PC-3 (cell line): ENCODE measurements at regions not wholly inside any gene's neighbourhood (a gene's known extent, or its start where the extent isn't known, plus 50 kb on each side); places are given as distances from the start of the nearest gene placed in this dataset.

Source experiments
- ATAC-seq: fragments of 200-7000 bp; cut with Tn5 transposase; 2 replicates; pipeline ENCODE4 v1.9.1; 2020; ENCODE audit warnings: mild to moderate bottlenecking, moderate library complexity
- BruUV-seq: library from RNA; stranded (reverse); fragments of 400-500 nt; replicated peaks from 2 replicates; lab custom pipeline; 2021; lab: Mats Ljungman, UMichigan
- CTCF ChIA-PET: fragments of 300-600 bp; sonication (Branson Sonifier 250); formaldehyde crosslinking; loops from one replicate; lab custom pipeline; 2022; ENCODE audit warnings: antibody characterized with exemption; lab: Charles Lee
- POLR2A ChIA-PET: fragments of 300-600 bp; sonication (Branson Sonifier 250); formaldehyde crosslinking; loops from one replicate; lab custom pipeline; 2022; ENCODE audit warnings: antibody characterized with exemption; ENCODE audit not compliant: unreplicated experiment; lab: Charles Lee
- DNase-seq: peaks from one replicate; pipeline ENCODE4 v3.0.0-alpha.2; 2015
- H2AFZ ChIP-seq: fragments of 300-600 bp; sonication (generic); 2 replicates; pipeline ENCODE4 v1.6.0; 2016; ENCODE audit warnings: antibody characterized with exemption, low read length
- H3F3A ChIP-seq: fragments of 300-600 bp; sonication (generic); one replicate; pipeline ENCODE4 v1.6.0; 2017; ENCODE audit warnings: antibody characterized with exemption, low read length, control low read depth, mild to moderate bottlenecking; ENCODE audit not compliant: unreplicated experiment
- H3K27ac ChIP-seq: fragments of 300-600 bp; sonication (generic); 2 replicates; pipeline ENCODE4 v1.5.1; 2016; ENCODE audit warnings: mild to moderate bottlenecking, low read length
- H3K27me3 ChIP-seq: fragments of 300-600 bp; sonication (generic); 2 replicates; pipeline ENCODE4 v1.6.1; 2016; ENCODE audit warnings: low read length, mixed read lengths
- H3K36me3 ChIP-seq: fragments of 300-600 bp; sonication (generic); 2 replicates; pipeline ENCODE4 v1.6.1; 2016; ENCODE audit warnings: low read depth, mixed run types, low read length, mixed read lengths
- H3K4me1 ChIP-seq: fragments of 300-600 bp; sonication (generic); 2 replicates; pipeline ENCODE4 v1.5.1; 2016; ENCODE audit warnings: low read length; ENCODE audit not compliant: insufficient read depth
- H3K4me2 ChIP-seq: fragments of 300-600 bp; sonication (generic); 2 replicates; pipeline ENCODE4 v1.6.0; 2016; ENCODE audit warnings: low read length
- H3K4me3 ChIP-seq: fragments of 300-600 bp; sonication (generic); 2 replicates; pipeline ENCODE4 v1.5.1; 2016; ENCODE audit warnings: mild to moderate bottlenecking, low read length, mixed read lengths
- H3K79me2 ChIP-seq: fragments of 300-600 bp; sonication (generic); 2 replicates; pipeline ENCODE4 v1.6.1; 2017; ENCODE audit warnings: low read length, mixed read lengths
- H3K9ac ChIP-seq: fragments of 300-600 bp; sonication (generic); 2 replicates; pipeline ENCODE4 v1.6.0; 2016; ENCODE audit warnings: mild to moderate bottlenecking, low read length
- H3K9me2 ChIP-seq: fragments of 300-600 bp; sonication (generic); replicated peaks from 2 replicates; pipeline ENCODE4 v1.6.1; 2016; ENCODE audit warnings: mixed run types, low read length, mixed read lengths
- H3K9me3 ChIP-seq: fragments of 300-600 bp; sonication (generic); 2 replicates; pipeline ENCODE4 v1.6.1; 2016; ENCODE audit warnings: low read length, mixed read lengths
- H4K20me1 ChIP-seq: fragments of 300-600 bp; sonication (generic); 2 replicates; pipeline ENCODE4 v1.6.1; 2016; ENCODE audit warnings: low read length, mixed read lengths
- EZH2 ChIP-seq: fragments of 300-600 bp; sonication (generic); IDR thresholded peaks from one replicate; pipeline ENCODE4 v1.6.1; 2017; ENCODE audit warnings: antibody characterized with exemption, mild to moderate bottlenecking, low read length; ENCODE audit not compliant: unreplicated experiment
- EZH2phosphoT487 ChIP-seq: fragments of 300-600 bp; sonication (generic); IDR thresholded peaks from 2 replicates; pipeline ENCODE4 v1.6.1; 2018; ENCODE audit warnings: mild to moderate bottlenecking, antibody characterized with exemption, low read length, borderline replicate concordance
- intact Hi-C: fragments of 100-400 bp; cut with micrococcal nuclease; formaldehyde crosslinking; loops from 2 replicates; pipeline ENCODE4 v1.9.0; 2023
- TF ChIP-seq, protein P1 (sequence below): fragments of 300-600 bp; sonication (generic); conservative IDR thresholded peaks from 2 replicates; pipeline ENCODE4 v1.5.1; 2017; ENCODE audit warnings: antibody characterized with exemption, low read depth, mild to moderate bottlenecking, low read length

DNA sequence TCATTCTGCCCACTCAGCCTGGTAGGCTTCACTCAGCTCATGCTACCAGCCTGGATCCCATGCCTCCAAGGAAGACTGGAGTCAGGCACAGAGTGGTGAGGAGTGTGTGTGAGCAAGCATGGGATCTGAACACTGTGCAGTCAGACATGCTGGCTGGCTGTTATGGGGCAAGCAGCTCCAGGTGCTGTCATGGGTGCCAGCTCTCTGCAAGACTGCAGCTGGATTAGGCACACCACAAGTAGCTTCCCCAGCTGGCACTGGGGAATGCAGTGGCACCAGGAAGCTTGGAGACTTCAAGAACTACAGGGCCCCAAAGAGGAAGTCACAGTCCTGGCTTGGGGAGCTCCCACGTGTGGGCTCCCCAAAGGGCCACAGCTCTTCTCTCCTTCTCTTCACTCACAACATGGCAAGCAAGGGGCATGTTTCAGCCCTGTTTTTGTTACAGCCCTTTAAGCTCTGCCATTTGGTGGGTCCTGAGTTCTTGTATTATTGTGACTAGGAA is 202.5 kb downstream of the VRK1 start:
- no peak overlapping the region for H3K4me2 ChIP-seq
- no peak for DNase-seq
- no TSS peak for BruUV-seq
- H3K27ac ChIP-seq = no peak overlapping the region
- H3K27me3 ChIP-seq = no peaks in the 10 kb centered on the region
- H3K36me3 ChIP-seq = no peaks in the 10 kb centered on the region
- H3K9me3 ChIP-seq = no peaks in the 10 kb centered on the region
- H3K9ac ChIP-seq = no peak overlapping the region
- intact Hi-C loops = loop anchor here (2.0 kb wide), 1 partner anchor 81 kb away; no protein-coding TSS in a partner anchor
- no peaks in the 10 kb centered on the region for H3K79me2 ChIP-seq
- POLR2A ChIA-PET = no interaction called here
- no peak overlapping the region for H3K4me3 ChIP-seq
- H3F3A ChIP-seq = no peaks in the 10 kb centered on the region
- no peak overlapping the region for H2AFZ ChIP-seq
- CTCF ChIA-PET = no interaction called here
- H3K4me1 ChIP-seq = no peaks in the 10 kb centered on the region
- ATAC-seq = no peak
- TF ChIP-seq EZH2 (no peak), EZH2phosphoT487 (no peak)
- TF ChIP-seq, protein P1, sequence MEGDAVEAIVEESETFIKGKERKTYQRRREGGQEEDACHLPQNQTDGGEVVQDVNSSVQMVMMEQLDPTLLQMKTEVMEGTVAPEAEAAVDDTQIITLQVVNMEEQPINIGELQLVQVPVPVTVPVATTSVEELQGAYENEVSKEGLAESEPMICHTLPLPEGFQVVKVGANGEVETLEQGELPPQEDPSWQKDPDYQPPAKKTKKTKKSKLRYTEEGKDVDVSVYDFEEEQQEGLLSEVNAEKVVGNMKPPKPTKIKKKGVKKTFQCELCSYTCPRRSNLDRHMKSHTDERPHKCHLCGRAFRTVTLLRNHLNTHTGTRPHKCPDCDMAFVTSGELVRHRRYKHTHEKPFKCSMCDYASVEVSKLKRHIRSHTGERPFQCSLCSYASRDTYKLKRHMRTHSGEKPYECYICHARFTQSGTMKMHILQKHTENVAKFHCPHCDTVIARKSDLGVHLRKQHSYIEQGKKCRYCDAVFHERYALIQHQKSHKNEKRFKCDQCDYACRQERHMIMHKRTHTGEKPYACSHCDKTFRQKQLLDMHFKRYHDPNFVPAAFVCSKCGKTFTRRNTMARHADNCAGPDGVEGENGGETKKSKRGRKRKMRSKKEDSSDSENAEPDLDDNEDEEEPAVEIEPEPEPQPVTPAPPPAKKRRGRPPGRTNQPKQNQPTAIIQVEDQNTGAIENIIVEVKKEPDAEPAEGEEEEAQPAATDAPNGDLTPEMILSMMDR = no peak
- H3K9me2 ChIP-seq = no peaks in the 10 kb centered on the region
- H4K20me1 ChIP-seq = no peaks in the 10 kb centered on the region

DNA sequence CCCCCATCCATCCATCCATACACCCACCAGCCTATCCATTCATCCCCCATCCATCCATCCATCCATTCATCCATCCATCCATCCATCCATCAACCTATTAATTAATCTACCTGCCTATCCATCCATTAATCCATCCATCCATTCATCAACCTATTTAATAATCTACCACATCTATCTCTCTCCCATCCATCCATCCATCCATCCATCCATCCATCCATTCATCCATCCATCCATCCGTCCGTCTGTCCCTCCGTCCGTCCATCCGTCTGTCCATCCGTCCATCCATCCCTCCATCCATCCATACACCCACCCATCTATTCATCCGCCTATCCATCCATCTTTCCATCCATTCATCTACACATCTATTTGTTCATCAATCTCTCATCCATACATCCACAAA is 205.3 kb downstream of the VRK1 start:
- intact Hi-C loops = no loop called here
- no peak overlapping the region for H3K9ac ChIP-seq
- H3K27ac ChIP-seq = no peak overlapping the region
- no peak overlapping the region for H2AFZ ChIP-seq
- no peaks in the 10 kb centered on the region for H3K79me2 ChIP-seq
- BruUV-seq = no TSS peak
- H3K9me2 ChIP-seq = no peaks in the 10 kb centered on the region
- H3K27me3 ChIP-seq = no peaks in the 10 kb centered on the region
- no peak for ATAC-seq
- no peak for TF ChIP-seq EZH2phosphoT487
- TF ChIP-seq, protein P1 = no peak
- TF ChIP-seq EZH2 = no peak
- H3K36me3 ChIP-seq = no peaks in the 10 kb centered on the region
- no peaks in the 10 kb centered on the region for H4K20me1 ChIP-seq
- no peak overlapping the region for H3K4me2 ChIP-seq
- H3K4me1 ChIP-seq = no peaks in the 10 kb centered on the region
- no peak for DNase-seq
- ChIA-PET POLR2A (no interaction called here), CTCF (no interaction called here)
- no peak overlapping the region for H3K4me3 ChIP-seq
- H3F3A ChIP-seq = no peaks in the 10 kb centered on the region
- H3K9me3 ChIP-seq = no peaks in the 10 kb centered on the region

DNA sequence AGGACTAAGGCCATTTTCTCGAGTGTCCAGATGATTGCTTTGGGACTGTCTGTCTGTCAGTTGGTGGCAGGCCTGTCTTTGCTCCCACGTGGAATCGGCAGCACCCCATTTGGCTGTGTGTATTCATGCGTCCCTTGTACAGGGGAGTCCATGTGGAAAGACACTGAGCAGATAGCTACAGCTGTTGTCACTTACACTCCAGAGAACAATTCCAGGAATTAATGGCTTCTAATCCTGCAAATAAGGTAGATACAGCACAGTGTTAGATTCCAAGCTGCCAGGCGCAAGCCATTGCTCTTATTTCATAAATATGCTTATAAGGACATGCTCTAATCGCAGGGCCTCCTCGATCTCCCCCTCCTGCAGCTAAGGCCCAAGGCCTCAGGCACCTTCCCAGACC is 208.8 kb downstream of the VRK1 start:
- Histone ChIP-seq H3K4me1 (no peaks in the 10 kb centered on the region), H3K9me2 (no peaks in the 10 kb centered on the region), H3F3A (no peaks in the 10 kb centered on the region), H3K9me3 (no peaks in the 10 kb centered on the region), H4K20me1 (no peaks in the 10 kb centered on the region), H3K36me3 (no peaks in the 10 kb centered on the region), H3K4me2 (no peak overlapping the region), H3K27ac (no peak overlapping the region), H3K4me3 (no peak overlapping the region), H3K9ac (no peak overlapping the region), H3K79me2 (no peaks in the 10 kb centered on the region), H2AFZ (no peak overlapping the region), H3K27me3 (no peaks in the 10 kb centered on the region)
- POLR2A ChIA-PET = no interaction called here
- intact Hi-C loops = no loop called here
- TF ChIP-seq, protein P1 = no peak
- no peak for TF ChIP-seq EZH2phosphoT487
- no peak for TF ChIP-seq EZH2
- no TSS peak for BruUV-seq
- CTCF ChIA-PET = no interaction called here
- DNase-seq (no peak), ATAC-seq (no peak)
